ENCODE measurements at regions not wholly inside any gene's neighbourhood (a gene's known extent, or its start where the extent isn't known, plus 50 kb on each side); places are given as distances from the start of the nearest gene placed in this dataset.

- Histone ChIP-seq H3K4me2 (ENCODE audit: extremely low read depth, insufficient read depth, low read length) (no peak overlapping the region), H2AFZ (ENCODE audit: low read length) (no peak overlapping the region), H3K79me2 (ENCODE audit: control insufficient read depth, insufficient read depth, low read length) (no peaks in the 10 kb centered on the region), H3K4me3 (replicated peaks in 1 of 4; ENCODE audit: control extremely low read depth in 1 of 4, insufficient read depth in 1 of 4, low read depth in 3 of 4, low read length in 4 of 4) (no peak overlapping the region), H3K9ac (ENCODE audit: insufficient read depth, low read length) (no peak overlapping the region), H3K9me3 (ENCODE audit: control insufficient read depth, insufficient read depth, low read depth, low read length) (no peaks in the 10 kb centered on the region), H3K27ac (ENCODE audit: insufficient read depth, low read length) (no peak overlapping the region), H3K36me3 (ENCODE audit: control insufficient read depth, insufficient read depth, low read length) (no peaks in the 10 kb centered on the region), H4K20me1 (ENCODE audit: control insufficient read depth, extremely low read depth, insufficient read depth, low read length) (no peaks in the 10 kb centered on the region), H3K27me3 (ENCODE audit: control insufficient read depth, insufficient read depth, low read length) (no peaks in the 10 kb centered on the region), H3K4me1 (ENCODE audit: control insufficient read depth, extremely low read depth, insufficient read depth, low read length) (no peaks in the 10 kb centered on the region)
- TF ChIP-seq EZH2 (IDR thresholded peaks at IDR 0.05; ENCODE audit: low read length, missing control alignments) (no peak), CTCF (conservative IDR thresholded peaks at IDR 0.05 in 1 of 2, IDR thresholded peaks at IDR 0.05 in 1 of 2; ENCODE audit: low read depth in 1 of 2, low read length in 2 of 2) (no peak)
- peak in 1 of 2 donors; percentile 3 for DNase-seq (ENCODE audit: low read depth in 2 of 2)
Observed at GRCh38 chr3:166785876-166786275, 594.2 kb downstream of the ZBBX start.

- H3K9ac ChIP-seq (ENCODE audit: insufficient read depth, low read length) = no peak overlapping the region
- DNase-seq (ENCODE audit: low read depth in 2 of 2) = no peak
- H2AFZ ChIP-seq (ENCODE audit: low read length) = no peak overlapping the region
- no peaks in the 10 kb centered on the region for H3K9me3 ChIP-seq (ENCODE audit: control insufficient read depth, insufficient read depth, low read depth, low read length)
- H3K27me3 ChIP-seq (ENCODE audit: control insufficient read depth, insufficient read depth, low read length) = no peaks in the 10 kb centered on the region
- no peak overlapping the region for H3K4me2 ChIP-seq (ENCODE audit: extremely low read depth, insufficient read depth, low read length)
- H4K20me1 ChIP-seq (ENCODE audit: control insufficient read depth, extremely low read depth, insufficient read depth, low read length) = no peaks in the 10 kb centered on the region
- H3K4me1 ChIP-seq (ENCODE audit: control insufficient read depth, extremely low read depth, insufficient read depth, low read length) = no peaks in the 10 kb centered on the region
- no peaks in the 10 kb centered on the region for H3K36me3 ChIP-seq (ENCODE audit: control insufficient read depth, insufficient read depth, low read length)
- no peak for TF ChIP-seq CTCF (conservative IDR thresholded peaks at IDR 0.05 in 1 of 2, IDR thresholded peaks at IDR 0.05 in 1 of 2; ENCODE audit: low read depth in 1 of 2, low read length in 2 of 2)
- no peak for TF ChIP-seq EZH2 (IDR thresholded peaks at IDR 0.05; ENCODE audit: low read length, missing control alignments)
- no peak overlapping the region for H3K27ac ChIP-seq (ENCODE audit: insufficient read depth, low read length)
- no peaks in the 10 kb centered on the region for H3K79me2 ChIP-seq (ENCODE audit: control insufficient read depth, insufficient read depth, low read length)
- no peak overlapping the region for H3K4me3 ChIP-seq (replicated peaks in 1 of 4; ENCODE audit: control extremely low read depth in 1 of 4, insufficient read depth in 1 of 4, low read depth in 3 of 4, low read length in 4 of 4)
Observed at GRCh38 chr3:166783206-166783605, 596.9 kb downstream of the ZBBX start.

- Histone ChIP-seq H3K79me2 (ENCODE audit: control insufficient read depth, insufficient read depth, low read length) (no peaks in the 10 kb centered on the region), H4K20me1 (ENCODE audit: control insufficient read depth, extremely low read depth, insufficient read depth, low read length) (no peaks in the 10 kb centered on the region), H3K27me3 (ENCODE audit: control insufficient read depth, insufficient read depth, low read length) (no peaks in the 10 kb centered on the region), H3K27ac (ENCODE audit: insufficient read depth, low read length) (no peak overlapping the region), H3K36me3 (ENCODE audit: control insufficient read depth, insufficient read depth, low read length) (no peaks in the 10 kb centered on the region), H3K9me3 (ENCODE audit: control insufficient read depth, insufficient read depth, low read depth, low read length) (no peaks in the 10 kb centered on the region), H3K4me3 (replicated peaks in 1 of 4; ENCODE audit: control extremely low read depth in 1 of 4, insufficient read depth in 1 of 4, low read depth in 3 of 4, low read length in 4 of 4) (no peak overlapping the region), H3K9ac (ENCODE audit: insufficient read depth, low read length) (no peak overlapping the region), H3K4me2 (ENCODE audit: extremely low read depth, insufficient read depth, low read length) (no peak overlapping the region), H3K4me1 (ENCODE audit: control insufficient read depth, extremely low read depth, insufficient read depth, low read length) (no peaks in the 10 kb centered on the region), H2AFZ (ENCODE audit: low read length) (no peak overlapping the region)
- TF ChIP-seq EZH2 (IDR thresholded peaks at IDR 0.05; ENCODE audit: low read length, missing control alignments) = no peak
- TF ChIP-seq CTCF (conservative IDR thresholded peaks at IDR 0.05 in 1 of 2, IDR thresholded peaks at IDR 0.05 in 1 of 2; ENCODE audit: low read depth in 1 of 2, low read length in 2 of 2) = no peak
- no peak for DNase-seq (ENCODE audit: low read depth in 2 of 2)
Observed at GRCh38 chr3:166764698-166765318, 615.3 kb downstream of the ZBBX start.
